WTC11 (cell line): ENCODE measurements at regions not wholly inside any gene's neighbourhood (a gene's known extent, or its start where the extent isn't known, plus 50 kb on each side); places are given as distances from the start of the nearest gene placed in this dataset.

ENCODE experiments used
- CREB1 ChIP-seq: sonication (generic); formaldehyde crosslinking; IDR thresholded peaks from 2 replicates; pipeline ENCODE4 v1.8.0; 2023; ENCODE audit warnings: mild to moderate bottlenecking, missing genetic modification reagents
- CREM ChIP-seq: sonication (generic); formaldehyde crosslinking; IDR thresholded peaks from 2 replicates; pipeline ENCODE4 v1.8.1; 2022; ENCODE audit warnings: mild to moderate bottlenecking, missing genetic modification reagents, moderate library complexity
- CTCF ChIP-seq: fragments of 200-600 bp; IDR thresholded peaks from 2 replicates; pipeline ENCODE4 v1.8.0; 2022; ENCODE audit warnings: antibody characterized with exemption
- JAZF1 ChIP-seq: fragments of 250-450 bp; sonication (Bioruptor Pico); IDR thresholded peaks from 2 replicates; pipeline ENCODE4 v1.9.0; 2021; ENCODE audit warnings: moderate library complexity, mild to moderate bottlenecking, inconsistent platforms
- SMAD3 ChIP-seq: sonication (generic); formaldehyde crosslinking; IDR thresholded peaks from 2 replicates; pipeline ENCODE4 v1.8.0; 2022; ENCODE audit warnings: missing genetic modification reagents, mild to moderate bottlenecking, borderline replicate concordance
- TP53 ChIP-seq: sonication (generic); formaldehyde crosslinking; IDR thresholded peaks from 2 replicates; pipeline ENCODE4 v1.8.1; 2023; ENCODE audit warnings: mild to moderate bottlenecking, missing genetic modification reagents
- ZNF232 ChIP-seq: sonication (generic); formaldehyde crosslinking; IDR thresholded peaks from 2 replicates; pipeline ENCODE4 v1.8.0; 2022; ENCODE audit warnings: mild to moderate bottlenecking, missing genetic modification reagents
- ZNF425 ChIP-seq: fragments of 250-450 bp; sonication (Bioruptor Pico); conservative IDR thresholded peaks from 2 replicates; pipeline ENCODE4 v1.9.0; 2021; ENCODE audit warnings: mild to moderate bottlenecking
- TF ChIP-seq, protein P1 (sequence below): fragments of 250-450 bp; sonication (Bioruptor Pico); IDR thresholded peaks from 2 replicates; pipeline ENCODE4 v1.9.0; 2021; ENCODE audit warnings: mild to moderate bottlenecking
- TF ChIP-seq, protein P2 (sequence below): sonication (generic); formaldehyde crosslinking; IDR thresholded peaks from 2 replicates; pipeline ENCODE4 v1.8.0; 2022; ENCODE audit warnings: mild to moderate bottlenecking, missing genetic modification reagents
- TF ChIP-seq, protein P3 (sequence below): sonication (generic); formaldehyde crosslinking; IDR thresholded peaks from 2 replicates; pipeline ENCODE4 v1.8.1; 2023; ENCODE audit warnings: mild to moderate bottlenecking, moderate library complexity, missing genetic modification reagents

GRCh38 chr3:159914426-159914825 lies 74.2 kb upstream of the IL12A start:
- TF ChIP-seq CTCF (no peak), JAZF1 (CRISPR knock-in tag) (no peak), TP53 (CRISPR knock-in tag) (no peak), ZNF425 (CRISPR knock-in tag) (no peak), SMAD3 (CRISPR knock-in tag) (no peak), ZNF232 (CRISPR knock-in tag) (no peak), CREB1 (no peak), CREM (CRISPR knock-in tag) (no peak)
- TF ChIP-seq, protein P1, sequence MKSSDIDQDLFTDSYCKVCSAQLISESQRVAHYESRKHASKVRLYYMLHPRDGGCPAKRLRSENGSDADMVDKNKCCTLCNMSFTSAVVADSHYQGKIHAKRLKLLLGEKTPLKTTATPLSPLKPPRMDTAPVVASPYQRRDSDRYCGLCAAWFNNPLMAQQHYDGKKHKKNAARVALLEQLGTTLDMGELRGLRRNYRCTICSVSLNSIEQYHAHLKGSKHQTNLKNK (CRISPR knock-in tag): no peak
- TF ChIP-seq, protein P2, sequence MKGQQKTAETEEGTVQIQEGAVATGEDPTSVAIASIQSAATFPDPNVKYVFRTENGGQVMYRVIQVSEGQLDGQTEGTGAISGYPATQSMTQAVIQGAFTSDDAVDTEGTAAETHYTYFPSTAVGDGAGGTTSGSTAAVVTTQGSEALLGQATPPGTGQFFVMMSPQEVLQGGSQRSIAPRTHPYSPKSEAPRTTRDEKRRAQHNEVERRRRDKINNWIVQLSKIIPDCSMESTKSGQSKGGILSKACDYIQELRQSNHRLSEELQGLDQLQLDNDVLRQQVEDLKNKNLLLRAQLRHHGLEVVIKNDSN: no peak
- TF ChIP-seq, protein P3, sequence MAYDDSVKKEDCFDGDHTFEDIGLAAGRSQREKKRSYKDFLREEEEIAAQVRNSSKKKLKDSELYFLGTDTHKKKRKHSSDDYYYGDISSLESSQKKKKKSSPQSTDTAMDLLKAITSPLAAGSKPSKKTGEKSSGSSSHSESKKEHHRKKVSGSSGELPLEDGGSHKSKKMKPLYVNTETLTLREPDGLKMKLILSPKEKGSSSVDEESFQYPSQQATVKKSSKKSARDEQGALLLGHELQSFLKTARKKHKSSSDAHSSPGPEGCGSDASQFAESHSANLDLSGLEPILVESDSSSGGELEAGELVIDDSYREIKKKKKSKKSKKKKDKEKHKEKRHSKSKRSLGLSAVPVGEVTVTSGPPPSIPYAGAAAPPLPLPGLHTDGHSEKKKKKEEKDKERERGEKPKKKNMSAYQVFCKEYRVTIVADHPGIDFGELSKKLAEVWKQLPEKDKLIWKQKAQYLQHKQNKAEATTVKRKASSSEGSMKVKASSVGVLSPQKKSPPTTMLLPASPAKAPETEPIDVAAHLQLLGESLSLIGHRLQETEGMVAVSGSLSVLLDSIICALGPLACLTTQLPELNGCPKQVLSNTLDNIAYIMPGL (CRISPR knock-in tag): no peak
